ENCODE measurements at regions not wholly inside any gene's neighbourhood (a gene's known extent, or its start where the extent isn't known, plus 50 kb on each side); places are given as distances from the start of the nearest gene placed in this dataset.

DNA sequence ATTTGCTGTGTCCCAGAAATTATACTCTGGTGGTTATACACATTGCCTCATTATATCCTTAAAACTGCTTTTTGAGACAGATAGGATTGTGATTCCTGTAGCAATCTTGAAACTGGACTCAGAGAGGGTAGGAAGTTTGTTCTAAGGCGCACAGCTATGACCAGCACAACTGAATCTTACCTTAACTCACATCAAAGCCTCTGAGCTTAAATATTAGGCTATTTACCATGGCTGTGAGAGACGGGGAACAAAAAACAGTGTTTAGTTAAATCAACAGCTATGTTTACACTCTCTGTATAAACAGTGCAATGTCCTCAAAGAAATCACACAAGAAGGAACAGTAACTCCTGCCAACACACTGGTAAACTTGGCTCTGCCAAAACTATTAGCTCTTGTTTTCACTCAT lies 50.9 kb upstream of the TUT7 start:
- ATAC-seq (no peak), DNase-seq (ENCODE audit: low spot score in 2 of 2) (no peak)
- peaks cover 26% of the 10 kb centered on the region for H3K4me1 Mint-ChIP-seq
- H3K4me3 Mint-ChIP-seq, result no peak overlapping the region
- H3K9me3 Mint-ChIP-seq, result no peaks in the 10 kb centered on the region
- H3K27ac Mint-ChIP-seq, result no peak overlapping the region
- no peaks in the 10 kb centered on the region for H3K36me3 Mint-ChIP-seq
